ENCODE measurements at regions not wholly inside any gene's neighbourhood (a gene's known extent, or its start where the extent isn't known, plus 50 kb on each side); places are given as distances from the start of the nearest gene placed in this dataset.

GRCh38 chr13:40406405-40407120 lies 259.9 kb downstream of the FOXO1 start:
- 100% methylated on average over 2 of the region's 6 CpGs for WGBS (ENCODE audit: insufficient coverage)

GRCh38 chr13:40407567-40407966 lies 258.9 kb downstream of the FOXO1 start:
- peaks cover 0 to 7% of the 10 kb centered on the region in 2 donors for H3K9me3 ChIP-seq (replicated peaks in 1 of 2; ENCODE audit: control insufficient read depth in 1 of 2, insufficient read depth in 1 of 2, low read length in 2 of 2)
- H3K27me3 ChIP-seq (ENCODE audit: control insufficient read depth in 2 of 2, insufficient read depth in 2 of 2, low read length in 2 of 2): no peaks in the 10 kb centered on the region
- Mint-ChIP-seq H3K36me3 (peaks cover 6 to 7% of the 10 kb centered on the region in 2 donors), H3K27ac (no peak overlapping the region), H3K4me1 (peaks cover 23% of the 10 kb centered on the region), H3K27me3 (ENCODE audit: low read depth in 3 of 3) (peaks cover 0 to 3% (median 0%) of the 10 kb centered on the region in 3 donors), H3K4me3 (no peak overlapping the region), H3K9me3 (peaks cover 0 to 13% (median 7%) of the 10 kb centered on the region in 7 donors)
- H3K9ac ChIP-seq (ENCODE audit: insufficient read depth, low read length, poor library complexity, severe bottlenecking): no peak overlapping the region
- intact Hi-C loops (cut with micrococcal nuclease): loop anchor here in 1 of 2 donors (10.0 kb wide), 1 partner anchor 257 kb away; the partner anchor contains the start of gene FOXO1
- H3K4me1 ChIP-seq (ENCODE audit: control insufficient read depth in 1 of 2, insufficient read depth in 2 of 2, low read length in 2 of 2): peaks cover 15 to 17% of the 10 kb centered on the region in 2 donors
- no peak overlapping the region for H3K4me3 ChIP-seq (replicated peaks in 1 of 3; ENCODE audit: low read depth in 2 of 3, low read length in 3 of 3)
- DNase-seq: no peak
- H2AFZ ChIP-seq (ENCODE audit: insufficient read depth, low read depth, low read length, poor library complexity, severe bottlenecking): no peak overlapping the region
- H4K20me1 ChIP-seq (ENCODE audit: insufficient read depth, low read length): no peaks in the 10 kb centered on the region
- WGBS (ENCODE audit: insufficient coverage): no CpG with 5 or more reads among the region's 3 CpGs
- TF ChIP-seq CTCF (IDR thresholded peaks at IDR 0.05): no peak
- H3K4me2 ChIP-seq (replicated peaks; ENCODE audit: extremely low read depth, low read length, poor library complexity, severe bottlenecking): no peak overlapping the region
- no peaks in the 10 kb centered on the region for H3K36me3 ChIP-seq (replicated peaks in 1 of 2; ENCODE audit: control insufficient read depth in 1 of 2, insufficient read depth in 2 of 2, low read length in 2 of 2)
- no peaks in the 10 kb centered on the region for H3K79me2 ChIP-seq (ENCODE audit: insufficient read depth, low read length)
- no peak overlapping the region for H3K27ac ChIP-seq (ENCODE audit: low read depth in 1 of 2, low read length in 2 of 2)

More at GRCh38 chr13:40406405-40407120, 259.9 kb downstream of the FOXO1 start:
- intact Hi-C loops (cut with micrococcal nuclease): loop anchor here in 1 of 2 donors (10.0 kb wide), 1 partner anchor 258 kb away; the partner anchor contains the start of gene FOXO1
- H3K27me3 ChIP-seq (ENCODE audit: control insufficient read depth in 2 of 2, insufficient read depth in 2 of 2, low read length in 2 of 2): no peaks in the 10 kb centered on the region
- peaks cover 6 to 7% of the 10 kb centered on the region in 2 donors for H3K36me3 Mint-ChIP-seq
- H3K27ac ChIP-seq (ENCODE audit: low read depth in 1 of 2, low read length in 2 of 2): no peak overlapping the region
- no peak overlapping the region for H3K4me2 ChIP-seq (replicated peaks; ENCODE audit: extremely low read depth, low read length, poor library complexity, severe bottlenecking)
- DNase-seq: no peak
- H3K4me3 Mint-ChIP-seq: no peak overlapping the region
- H3K36me3 ChIP-seq (replicated peaks in 1 of 2; ENCODE audit: control insufficient read depth in 1 of 2, insufficient read depth in 2 of 2, low read length in 2 of 2): no peaks in the 10 kb centered on the region
- H3K9me3 Mint-ChIP-seq: peaks cover 0 to 13% (median 7%) of the 10 kb centered on the region in 7 donors
- H3K27ac Mint-ChIP-seq: no peak overlapping the region
- H2AFZ ChIP-seq (ENCODE audit: insufficient read depth, low read depth, low read length, poor library complexity, severe bottlenecking): no peak overlapping the region
- H3K9ac ChIP-seq (ENCODE audit: insufficient read depth, low read length, poor library complexity, severe bottlenecking): no peak overlapping the region
- H4K20me1 ChIP-seq (ENCODE audit: insufficient read depth, low read length): no peaks in the 10 kb centered on the region
- no peaks in the 10 kb centered on the region for H3K79me2 ChIP-seq (ENCODE audit: insufficient read depth, low read length)
- no peak overlapping the region for H3K4me3 ChIP-seq (replicated peaks in 1 of 3; ENCODE audit: low read depth in 2 of 3, low read length in 3 of 3)
- H3K9me3 ChIP-seq (replicated peaks in 1 of 2; ENCODE audit: control insufficient read depth in 1 of 2, insufficient read depth in 1 of 2, low read length in 2 of 2): peaks cover 0 to 7% of the 10 kb centered on the region in 2 donors
- H3K27me3 Mint-ChIP-seq (ENCODE audit: low read depth in 3 of 3): peaks cover 0 to 3% (median 0%) of the 10 kb centered on the region in 3 donors
- H3K4me1 ChIP-seq (ENCODE audit: control insufficient read depth in 1 of 2, insufficient read depth in 2 of 2, low read length in 2 of 2): peaks cover 22 to 25% of the 10 kb centered on the region in 2 donors
- no peak for TF ChIP-seq CTCF (IDR thresholded peaks at IDR 0.05)
- peaks cover 32% of the 10 kb centered on the region for H3K4me1 Mint-ChIP-seq
